ENCODE measurements at regions not wholly inside any gene's neighbourhood (a gene's known extent, or its start where the extent isn't known, plus 50 kb on each side); places are given as distances from the start of the nearest gene placed in this dataset.

DNA sequence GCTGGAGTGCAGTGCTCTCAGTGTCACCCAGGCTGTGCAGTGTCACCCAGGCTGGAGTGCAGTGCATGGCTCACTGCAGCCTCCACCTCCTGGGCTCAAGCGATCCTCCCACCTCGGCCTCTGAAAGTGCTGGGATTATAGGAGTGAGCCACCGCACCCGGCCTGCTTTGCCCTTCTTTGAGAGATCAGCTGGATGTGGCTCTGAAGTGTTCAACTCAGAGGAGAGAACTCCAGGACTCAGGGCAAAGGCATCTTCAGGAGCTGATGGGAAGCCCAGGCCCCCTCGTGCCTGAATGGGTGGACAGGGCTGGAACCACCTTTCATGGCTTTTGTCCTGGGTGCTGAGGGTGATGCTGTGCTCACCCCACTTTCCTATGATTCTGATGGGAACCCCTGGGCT, 52.0 kb upstream of the HAAO start:
- TF ChIP-seq POLR2A (IDR thresholded peaks at IDR 0.05): no peak
- TF ChIP-seq, protein P1, sequence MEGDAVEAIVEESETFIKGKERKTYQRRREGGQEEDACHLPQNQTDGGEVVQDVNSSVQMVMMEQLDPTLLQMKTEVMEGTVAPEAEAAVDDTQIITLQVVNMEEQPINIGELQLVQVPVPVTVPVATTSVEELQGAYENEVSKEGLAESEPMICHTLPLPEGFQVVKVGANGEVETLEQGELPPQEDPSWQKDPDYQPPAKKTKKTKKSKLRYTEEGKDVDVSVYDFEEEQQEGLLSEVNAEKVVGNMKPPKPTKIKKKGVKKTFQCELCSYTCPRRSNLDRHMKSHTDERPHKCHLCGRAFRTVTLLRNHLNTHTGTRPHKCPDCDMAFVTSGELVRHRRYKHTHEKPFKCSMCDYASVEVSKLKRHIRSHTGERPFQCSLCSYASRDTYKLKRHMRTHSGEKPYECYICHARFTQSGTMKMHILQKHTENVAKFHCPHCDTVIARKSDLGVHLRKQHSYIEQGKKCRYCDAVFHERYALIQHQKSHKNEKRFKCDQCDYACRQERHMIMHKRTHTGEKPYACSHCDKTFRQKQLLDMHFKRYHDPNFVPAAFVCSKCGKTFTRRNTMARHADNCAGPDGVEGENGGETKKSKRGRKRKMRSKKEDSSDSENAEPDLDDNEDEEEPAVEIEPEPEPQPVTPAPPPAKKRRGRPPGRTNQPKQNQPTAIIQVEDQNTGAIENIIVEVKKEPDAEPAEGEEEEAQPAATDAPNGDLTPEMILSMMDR (IDR thresholded peaks at IDR 0.05): no peak

Data from body of pancreas (tissue), 4 donors.